ENCODE measurements at regions not wholly inside any gene's neighbourhood (a gene's known extent, or its start where the extent isn't known, plus 50 kb on each side); places are given as distances from the start of the nearest gene placed in this dataset.
"Not testable (repeated sequence)": the region's sequence is repeated elsewhere in the genome, so short reads cannot be mapped to it uniquely, and the experiment has no call there.

GRCh38 chr2:193101591-193101990, 906.9 kb upstream of the TMEFF2 start:
- FAIRE-seq (no peak), DNase-seq (ENCODE audit: low spot score in 2 of 2) (no peak)

DNA sequence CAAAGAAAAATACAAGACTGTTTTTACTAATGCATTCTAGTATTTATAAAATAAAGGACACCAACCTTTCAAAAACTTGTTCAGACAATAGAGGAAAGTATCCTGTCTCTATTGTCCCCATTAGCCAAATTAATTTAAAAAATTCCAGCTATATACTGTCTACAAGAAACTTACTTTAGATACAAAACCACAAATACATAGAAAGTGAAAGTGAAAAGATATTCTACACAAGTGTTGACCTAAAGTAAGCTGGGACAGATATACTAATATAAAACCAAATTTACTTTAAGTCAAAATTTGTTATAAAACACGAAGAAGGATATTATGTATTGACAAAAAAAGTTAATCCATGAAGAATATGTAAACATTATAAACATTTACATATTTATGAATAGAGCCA, 893.3 kb upstream of the TMEFF2 start:
- DNase-seq (ENCODE audit: low spot score in 2 of 2): no peak
- FAIRE-seq: no peak

DNA sequence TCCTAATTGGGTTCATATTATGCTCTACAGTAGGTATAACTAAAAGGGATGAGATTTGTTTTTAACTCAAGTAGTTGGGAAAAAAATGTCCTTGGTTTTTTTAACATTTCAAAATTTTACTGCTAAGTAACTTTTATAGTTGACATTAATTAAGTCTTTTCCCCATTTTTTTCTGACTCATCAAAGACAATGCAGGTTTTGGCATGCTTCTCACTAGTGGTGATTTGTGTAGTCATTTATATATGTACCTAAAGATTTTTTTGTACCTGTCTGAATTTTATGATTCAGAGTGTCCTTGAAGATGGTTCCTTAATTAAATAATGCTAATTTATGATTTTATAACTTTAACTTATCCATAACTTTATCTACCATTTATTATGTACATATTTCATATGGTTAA, 882.3 kb upstream of the TMEFF2 start:
- no peak for FAIRE-seq
- DNase-seq (ENCODE audit: low spot score in 2 of 2): no peak

DNA sequence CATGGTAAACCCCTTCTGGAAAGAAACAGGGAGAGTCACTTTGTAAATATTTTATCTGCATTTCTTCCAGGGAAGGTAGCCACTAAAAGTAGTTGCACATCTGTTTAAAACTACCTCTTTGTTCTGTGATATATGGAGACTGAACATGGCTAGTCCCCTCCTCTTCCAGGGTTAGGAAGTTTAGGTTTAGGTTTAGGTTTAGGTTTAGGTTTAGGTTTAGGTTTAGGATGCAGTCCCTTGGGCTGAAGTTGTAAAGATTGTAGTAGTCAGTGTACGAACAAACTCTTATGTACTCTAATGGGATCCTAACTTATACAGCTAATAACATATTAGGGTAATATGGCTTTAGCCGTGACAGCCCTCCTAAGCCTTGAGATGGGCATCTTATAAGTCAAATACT, 880.2 kb upstream of the TMEFF2 start:
- DNase-seq (ENCODE audit: low spot score in 2 of 2): no peak
- no peak for FAIRE-seq

- FAIRE-seq (no peak), DNase-seq (ENCODE audit: low spot score in 2 of 2) (no peak)
Measured at GRCh38 chr2:193072647-193073046, 877.9 kb upstream of the TMEFF2 start.

DNA sequence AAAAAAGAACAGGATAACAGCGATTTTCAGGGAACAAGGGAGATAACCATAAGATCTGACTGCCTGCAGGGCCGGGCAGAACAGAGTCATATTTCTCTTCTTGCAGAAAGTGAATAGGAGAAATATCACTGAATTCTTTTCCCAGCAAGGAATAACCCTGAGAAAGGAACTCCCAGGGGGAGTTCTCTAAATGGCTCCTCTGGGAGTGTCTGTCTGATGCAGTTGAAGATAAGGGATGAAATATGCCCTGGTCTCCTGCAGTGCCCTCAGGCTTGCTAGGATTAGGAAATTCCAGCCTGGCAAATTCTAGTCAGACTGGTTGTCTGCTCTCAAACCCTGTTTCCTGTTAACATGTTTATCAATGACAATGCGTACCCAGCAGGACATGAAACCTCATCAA, 830.8 kb upstream of the TMEFF2 start:
- not testable (repeated sequence) for DNase-seq (ENCODE audit: low spot score in 2 of 2); FAIRE-seq

- no peak for FAIRE-seq
- DNase-seq (ENCODE audit: low spot score in 2 of 2): no peak
Measured at GRCh38 chr2:193024791-193025190, 830.1 kb upstream of the TMEFF2 start.

DNA sequence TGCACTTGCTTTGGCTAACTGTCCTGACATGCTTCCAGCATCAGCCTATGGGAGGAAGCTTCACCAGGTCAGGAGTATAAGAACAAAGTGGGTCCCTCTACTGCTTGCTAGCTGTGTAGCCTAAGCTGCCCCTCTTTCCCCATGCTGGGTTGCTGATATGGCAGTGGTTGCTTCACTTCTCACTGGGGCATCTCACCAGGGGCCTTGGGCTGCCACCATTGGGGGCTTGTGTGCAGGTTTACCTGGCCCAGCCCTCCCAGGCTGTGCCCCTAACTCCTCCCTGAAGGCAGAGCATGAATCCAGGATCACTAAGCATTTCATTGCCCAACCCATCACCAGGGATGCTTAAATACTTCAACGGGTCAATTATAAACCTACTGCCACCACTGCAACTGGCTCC, 817.1 kb upstream of the TMEFF2 start:
- FAIRE-seq (no peak), DNase-seq (ENCODE audit: low spot score in 2 of 2) (no peak)

- DNase-seq (ENCODE audit: low spot score in 2 of 2): no peak
- FAIRE-seq: no peak
Measured at GRCh38 chr2:192993059-192993458, 798.3 kb upstream of the TMEFF2 start.

- DNase-seq (ENCODE audit: low spot score in 2 of 2): no peak
Measured at GRCh38 chr2:192983173-192983572, 788.4 kb upstream of the TMEFF2 start.

DNA sequence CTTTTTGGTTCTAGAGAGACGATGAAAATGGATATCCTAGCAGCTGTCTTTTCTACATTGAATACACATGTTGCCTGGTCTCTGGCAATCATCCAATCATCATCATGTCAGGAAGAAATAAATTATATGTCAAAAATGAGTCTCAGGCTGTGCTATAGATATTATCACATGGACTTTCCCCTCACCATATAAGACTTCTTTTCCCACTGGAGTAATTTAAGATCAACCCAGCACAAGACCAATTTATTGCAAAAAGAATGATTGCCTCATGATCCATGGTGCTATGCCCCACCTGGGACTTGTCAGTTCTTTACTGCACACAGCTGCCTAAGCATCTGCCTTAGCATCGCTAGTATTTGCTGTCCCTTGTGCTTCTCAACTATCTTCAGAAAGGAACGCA, 783.7 kb upstream of the TMEFF2 start:
- no peak for FAIRE-seq
- DNase-seq (ENCODE audit: low spot score in 2 of 2): no peak

More at GRCh38 chr2:192983173-192983572, 788.4 kb upstream of the TMEFF2 start:
- no peak for FAIRE-seq

DNA sequence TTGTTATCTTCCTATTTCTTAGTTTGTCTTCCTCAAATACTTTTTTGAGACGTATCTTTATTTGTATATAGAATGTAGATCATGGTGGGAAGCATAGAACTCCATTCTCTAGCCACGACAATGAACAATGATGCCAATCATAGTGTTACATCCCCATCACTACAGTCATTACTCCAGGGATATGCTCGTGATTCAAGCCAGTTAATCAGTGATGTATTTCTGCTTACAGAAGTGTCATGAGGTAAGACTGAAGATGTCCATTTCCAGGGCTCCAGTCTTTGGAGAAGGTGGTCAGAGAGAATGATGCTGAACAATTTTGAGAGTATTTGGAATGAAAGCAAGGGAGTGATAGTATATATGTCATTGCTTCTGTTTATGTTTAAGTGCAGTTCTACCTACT, 777.2 kb upstream of the TMEFF2 start:
- FAIRE-seq: no peak
- no peak for DNase-seq (ENCODE audit: low spot score in 2 of 2)

GRCh38 chr2:192969055-192969454, 774.3 kb upstream of the TMEFF2 start:
- DNase-seq (ENCODE audit: low spot score in 2 of 2): no peak

GRCh38 chr2:192960945-192961344, 766.2 kb upstream of the TMEFF2 start:
- FAIRE-seq (no peak), DNase-seq (ENCODE audit: low spot score in 2 of 2) (no peak)

More at GRCh38 chr2:192969055-192969454, 774.3 kb upstream of the TMEFF2 start:
- no peak for FAIRE-seq

- not testable (repeated sequence) for FAIRE-seq; DNase-seq (ENCODE audit: low spot score in 2 of 2)
Measured at GRCh38 chr2:192958615-192959014, 763.9 kb upstream of the TMEFF2 start.

GRCh38 chr2:192957425-192957824, 762.7 kb upstream of the TMEFF2 start:
- DNase-seq (ENCODE audit: low spot score in 2 of 2) (no peak), FAIRE-seq (no peak)

DNA sequence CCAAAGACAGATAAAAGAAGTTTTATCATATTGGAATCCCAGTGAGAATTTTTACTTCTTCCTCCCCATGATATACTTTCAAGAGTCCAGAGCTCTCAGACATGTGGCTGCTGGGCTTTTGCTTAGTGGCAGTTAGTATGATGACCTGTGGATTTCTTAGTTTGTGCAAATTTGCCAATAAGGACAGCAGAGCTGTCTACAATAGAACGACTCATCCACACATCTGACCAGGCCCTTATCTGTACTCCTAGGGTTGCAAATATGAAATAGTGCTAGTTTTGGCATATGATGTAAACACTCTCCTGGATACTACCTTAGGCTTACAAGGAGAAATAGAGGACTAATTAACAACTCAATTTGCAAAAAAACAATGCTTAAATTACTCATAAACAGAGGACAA, 758.4 kb upstream of the TMEFF2 start:
- DNase-seq (ENCODE audit: low spot score in 2 of 2): no peak
- no peak for FAIRE-seq

- no peak for FAIRE-seq
- no peak for DNase-seq (ENCODE audit: low spot score in 2 of 2)
Measured at GRCh38 chr2:192952245-192952644, 757.5 kb upstream of the TMEFF2 start.

GRCh38 chr2:192948316-192948715, 753.6 kb upstream of the TMEFF2 start:
- DNase-seq (ENCODE audit: low spot score in 2 of 2): no peak
- no peak for FAIRE-seq

DNA sequence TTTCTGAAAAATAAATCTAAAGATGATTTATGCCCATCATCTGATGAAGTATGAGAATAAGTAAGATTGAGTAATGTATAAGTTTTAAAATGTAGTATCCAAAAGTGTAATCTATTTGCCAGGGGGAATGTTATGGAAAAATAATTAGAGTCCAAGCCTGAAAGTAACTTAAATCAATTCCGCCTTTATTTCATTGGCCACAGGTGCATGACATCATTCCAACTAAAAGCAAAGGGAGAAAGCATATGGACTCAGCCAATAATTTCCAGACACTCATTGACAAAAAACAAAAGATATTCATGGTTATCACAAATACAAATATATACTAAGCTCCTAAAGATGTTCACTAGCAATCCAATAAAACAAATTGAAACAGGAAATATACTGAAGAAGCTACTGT, 752.6 kb upstream of the TMEFF2 start:
- FAIRE-seq: no peak

DNA sequence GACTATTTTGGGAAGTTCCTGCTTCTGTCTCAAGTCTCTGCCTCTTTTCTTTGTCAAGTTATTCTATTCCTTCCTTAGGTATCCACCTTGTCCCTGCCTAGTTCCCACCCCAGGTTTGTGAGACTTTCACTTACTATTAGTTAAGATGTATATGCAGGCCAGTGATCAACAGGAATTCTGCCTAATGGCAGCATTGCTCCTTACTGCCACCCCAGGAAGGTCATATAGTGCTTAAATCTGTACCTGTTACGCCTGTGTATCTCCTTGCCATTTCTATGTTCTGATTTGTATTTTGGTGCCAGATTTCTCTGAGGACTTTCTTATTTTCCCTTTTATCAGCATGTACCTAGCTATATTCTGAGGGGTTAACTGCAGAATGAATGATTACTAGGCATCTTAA, 746.0 kb upstream of the TMEFF2 start:
- FAIRE-seq (no peak), DNase-seq (ENCODE audit: low spot score in 2 of 2) (no peak)

More for the DNA sequence above, 752.6 kb upstream of the TMEFF2 start:
- DNase-seq (ENCODE audit: low spot score in 2 of 2): no peak

- DNase-seq (ENCODE audit: low spot score in 2 of 2) (no peak), FAIRE-seq (no peak)
Measured at GRCh38 chr2:192932376-192932775, 737.6 kb upstream of the TMEFF2 start.

DNA sequence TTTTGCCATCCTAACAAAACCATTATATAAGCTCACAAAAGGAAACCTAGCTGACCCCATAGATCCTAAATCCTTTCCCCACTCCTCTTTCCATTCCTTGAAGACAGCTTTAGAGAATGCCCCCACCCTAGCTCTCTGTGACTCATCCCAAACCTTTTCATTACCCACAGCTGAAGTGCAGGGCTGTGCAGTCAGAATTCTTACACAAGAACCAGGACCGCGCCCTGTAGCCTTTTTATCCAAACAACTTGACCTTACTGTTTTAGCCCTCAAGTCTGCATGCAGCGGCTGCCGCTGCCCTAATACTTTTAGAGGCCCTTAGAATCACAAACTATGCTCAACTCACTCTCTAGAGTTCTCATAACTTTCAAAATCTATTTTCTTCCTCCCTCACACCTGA, 726.9 kb upstream of the TMEFF2 start:
- not testable (repeated sequence) for DNase-seq (ENCODE audit: low spot score in 2 of 2); FAIRE-seq
